Left colon (tissue), 2 donors: ENCODE measurements at regions not wholly inside any gene's neighbourhood (a gene's known extent, or its start where the extent isn't known, plus 50 kb on each side); places are given as distances from the start of the nearest gene placed in this dataset.
"Not testable (repeated sequence)": the region's sequence is repeated elsewhere in the genome, so short reads cannot be mapped to it uniquely, and the experiment has no call there.

Source experiments
- ATAC-seq: fragments of 200-7000 bp; cut with Tn5 transposase; one replicate; pipeline ENCODE4 v1.9.1; 2020; ENCODE audit warnings: mild to moderate bottlenecking, moderate library complexity
- DNase-seq, 2 donors: peaks; one replicate each; pipeline ENCODE4 v3.0.0-alpha.2; 2020
- intact Hi-C, 2 donors: fragments of 100-400 bp; cut with DNase I in 1 of 2; cut with micrococcal nuclease in 1 of 2; formaldehyde crosslinking; loops; one replicate each; pipeline versions ENCODE4 v1.11.2 to v1.14.0; 2022; cut with DNase I, micrococcal nuclease
- donor health status: DM: no; HTN: no; CAD: no.
- donor health status: DM: yes; HTN: yes; CAD: no.

- DNase-seq (no peak), ATAC-seq (no peak)
- intact Hi-C loops: no loop called here
Measured at GRCh38 chr10:63077800-63078199, 55.3 kb upstream of the NRBF2 start.

- intact Hi-C loops: no loop called here
- DNase-seq: no peak
- no peak for ATAC-seq
Measured at GRCh38 chr10:63072951-63073350, 60.2 kb upstream of the NRBF2 start.

GRCh38 chr10:63071145-63071544 lies 62.0 kb upstream of the NRBF2 start:
- DNase-seq (no peak), ATAC-seq (no peak)
- intact Hi-C loops: no loop called here

- ATAC-seq (no peak), DNase-seq (no peak)
- intact Hi-C loops: no loop called here
Measured at GRCh38 chr10:63069318-63069717, 63.8 kb upstream of the NRBF2 start.

GRCh38 chr10:63068246-63068645 lies 64.9 kb upstream of the NRBF2 start:
- intact Hi-C loops: no loop called here
- no peak for ATAC-seq
- DNase-seq: no peak

GRCh38 chr10:63066606-63067005 lies 66.5 kb upstream of the NRBF2 start:
- DNase-seq (no peak), ATAC-seq (no peak)
- intact Hi-C loops: no loop called here

GRCh38 chr10:63064706-63065105 lies 68.4 kb upstream of the NRBF2 start:
- no peak for ATAC-seq
- intact Hi-C loops: no loop called here
- DNase-seq: no peak

GRCh38 chr10:63058236-63058635 lies 74.9 kb upstream of the NRBF2 start:
- ATAC-seq: no peak
- intact Hi-C loops: no loop called here
- no peak for DNase-seq

GRCh38 chr10:63057509-63057908 lies 75.6 kb upstream of the NRBF2 start:
- DNase-seq: no peak
- intact Hi-C loops: no loop called here
- no peak for ATAC-seq

- no peak for ATAC-seq
- intact Hi-C loops: no loop called here
- DNase-seq: no peak
Measured at GRCh38 chr10:63055705-63056104, 77.4 kb upstream of the NRBF2 start.

- intact Hi-C loops: no loop called here
- DNase-seq: no peak
Measured at GRCh38 chr10:63054889-63055611, 78.1 kb upstream of the NRBF2 start.

GRCh38 chr10:63052083-63052482 lies 81.0 kb upstream of the NRBF2 start:
- DNase-seq: no peak
- ATAC-seq: no peak
- intact Hi-C loops: no loop called here

More at GRCh38 chr10:63054889-63055611, 78.1 kb upstream of the NRBF2 start:
- no peak for ATAC-seq

- intact Hi-C loops: no loop called here
- ATAC-seq (no peak), DNase-seq (no peak)
Measured at GRCh38 chr10:63042256-63042655, 90.9 kb upstream of the NRBF2 start.

- ATAC-seq, intact Hi-C loops, DNase-seq: not testable (repeated sequence)
Measured at GRCh38 chr10:63033616-63034185, 99.4 kb upstream of the NRBF2 start.

GRCh38 chr10:63030536-63030935 lies 102.6 kb upstream of the NRBF2 start:
- ATAC-seq (no peak), DNase-seq (no peak)
- intact Hi-C loops: no loop called here

- DNase-seq (no peak), ATAC-seq (no peak)
- intact Hi-C loops: no loop called here
Measured at GRCh38 chr10:63027531-63027930, 105.6 kb upstream of the NRBF2 start.

GRCh38 chr10:63021225-63021624 lies 111.9 kb upstream of the NRBF2 start:
- DNase-seq (no peak), ATAC-seq (no peak)
- intact Hi-C loops: no loop called here

GRCh38 chr10:63013755-63014154 lies 119.4 kb upstream of the NRBF2 start:
- intact Hi-C loops: no loop called here
- DNase-seq: no peak
- ATAC-seq: no peak

GRCh38 chr10:63012623-63013022 lies 120.5 kb upstream of the NRBF2 start:
- DNase-seq (no peak), ATAC-seq (no peak)
- intact Hi-C loops: no loop called here

- no peak for DNase-seq
- intact Hi-C loops: no loop called here
- ATAC-seq: no peak
Measured at GRCh38 chr10:63010203-63010602, 122.9 kb upstream of the NRBF2 start.

GRCh38 chr10:63008491-63008890 lies 124.6 kb upstream of the NRBF2 start:
- ATAC-seq (no peak), DNase-seq (no peak)
- intact Hi-C loops: no loop called here
